Stomach (tissue), 8 donors: ENCODE measurements at regions not wholly inside any gene's neighbourhood (a gene's known extent, or its start where the extent isn't known, plus 50 kb on each side); places are given as distances from the start of the nearest gene placed in this dataset.

ENCODE experiments used
- DNase-seq, 2 donors: peaks; one replicate each; pipeline versions ENCODE4 v3.0.0 to v3.0.0-alpha.2; 2013 to 2019
- H3K27ac ChIP-seq, 5 donors: fragments of 200-600 bp in 4 of 5; sonication (generic) in 4 of 5; one replicate each; pipeline ENCODE4 v1.5.1; 2013 to 2019; ENCODE audit warnings: mild to moderate bottlenecking in 1 of 5, moderate library complexity in 1 of 5
- H3K27me3 ChIP-seq, 3 donors: fragments of 200-600 bp; sonication (generic); one replicate each; pipeline ENCODE4 v1.5.1; 2017 to 2019; ENCODE audit warnings: mixed run types in 1 of 3
- H3K36me3 ChIP-seq, 4 donors: fragments of 200-600 bp; sonication (generic); 1 replicate in 3 of 4; 2 replicates in 1 of 4; pipeline ENCODE4 v1.5.1; 2016 to 2019
- H3K4me1 ChIP-seq, 4 donors: fragments of 200-600 bp; sonication (generic); one replicate each; pipeline ENCODE4 v1.5.1; 2016 to 2019
- H3K4me3 ChIP-seq, 4 donors: fragments of 200-600 bp; sonication (generic) in 3 of 4; one replicate each; pipeline ENCODE4 v1.5.1; 2016 to 2019; ENCODE audit warnings: mild to moderate bottlenecking in 1 of 4
- H3K9me3 ChIP-seq, 4 donors: fragments of 200-600 bp; sonication (generic); one replicate each; pipeline ENCODE4 v1.5.1; 2016 to 2019
- EP300 ChIP-seq: sonication (generic); formaldehyde crosslinking; IDR thresholded peaks from one replicate; pipeline ENCODE4 v1.6.1; 2017; ENCODE audit warnings: antibody characterized with exemption
- POLR2A ChIP-seq, 4 donors: fragments of 450-650 bp; IDR thresholded peaks; one replicate each; pipeline ENCODE4 v1.6.1; 2016; ENCODE audit warnings: antibody characterized with exemption in 4 of 4, control low read depth in 2 of 4, mild to moderate bottlenecking in 1 of 4, moderate library complexity in 1 of 4
- POLR2AphosphoS5 ChIP-seq, 3 donors: sonication (generic); formaldehyde crosslinking; IDR thresholded peaks; one replicate each; pipeline ENCODE4 v1.6.1; 2016; ENCODE audit warnings: antibody characterized with exemption in 3 of 3
- WGBS, 5 donors: extraction: QIAGEN DNeasy Blood & Tissue Kit in 3 of 5; methylation state at CpG; one replicate each; pipeline versions ENCODE4 v1.1.5 to v1.1.7; 2013 to 2018; 5-methylcytosine and 5-hydroxymethylcytosine counted together
- intact Hi-C: fragments of 100-400 bp; cut with DNase I; formaldehyde crosslinking; loops from one replicate; pipeline ENCODE4 v1.15.1; 2023; ENCODE audit warnings: low total_unique reads
- TF ChIP-seq, protein P1 (sequence below), 7 experiments: fragments of 450-650 bp in 4 of 7; fragments of 200-600 bp in 3 of 7; sonication (generic) in 3 of 7; IDR thresholded peaks; one replicate each; pipeline ENCODE4 v1.5.1; 2016 to 2019; ENCODE audit warnings: antibody characterized with exemption in 7 of 7, control low read depth in 2 of 7, mild to moderate bottlenecking in 1 of 7
- donor health status: healthy with polysubstance abuse.
- donor health status: Bipolar disorder and iron deficiency.
- donor health status: healthy.

- Histone ChIP-seq H3K27me3 (no peaks in the 10 kb centered on the region), H3K27ac (no peak overlapping the region), H3K4me3 (no peak overlapping the region), H3K36me3 (no peaks in the 10 kb centered on the region), H3K4me1 (no peaks in the 10 kb centered on the region), H3K9me3 (peaks cover 0 to 5% (median 0%) of the 10 kb centered on the region in 4 donors)
- peak in 1 of 2 donors; percentile 18 for DNase-seq
- TF ChIP-seq POLR2AphosphoS5 (IDR thresholded peaks at IDR 0.05) (no peak), POLR2A (IDR thresholded peaks at IDR 0.05) (no peak), EP300 (no peak)
- TF ChIP-seq, protein P1, sequence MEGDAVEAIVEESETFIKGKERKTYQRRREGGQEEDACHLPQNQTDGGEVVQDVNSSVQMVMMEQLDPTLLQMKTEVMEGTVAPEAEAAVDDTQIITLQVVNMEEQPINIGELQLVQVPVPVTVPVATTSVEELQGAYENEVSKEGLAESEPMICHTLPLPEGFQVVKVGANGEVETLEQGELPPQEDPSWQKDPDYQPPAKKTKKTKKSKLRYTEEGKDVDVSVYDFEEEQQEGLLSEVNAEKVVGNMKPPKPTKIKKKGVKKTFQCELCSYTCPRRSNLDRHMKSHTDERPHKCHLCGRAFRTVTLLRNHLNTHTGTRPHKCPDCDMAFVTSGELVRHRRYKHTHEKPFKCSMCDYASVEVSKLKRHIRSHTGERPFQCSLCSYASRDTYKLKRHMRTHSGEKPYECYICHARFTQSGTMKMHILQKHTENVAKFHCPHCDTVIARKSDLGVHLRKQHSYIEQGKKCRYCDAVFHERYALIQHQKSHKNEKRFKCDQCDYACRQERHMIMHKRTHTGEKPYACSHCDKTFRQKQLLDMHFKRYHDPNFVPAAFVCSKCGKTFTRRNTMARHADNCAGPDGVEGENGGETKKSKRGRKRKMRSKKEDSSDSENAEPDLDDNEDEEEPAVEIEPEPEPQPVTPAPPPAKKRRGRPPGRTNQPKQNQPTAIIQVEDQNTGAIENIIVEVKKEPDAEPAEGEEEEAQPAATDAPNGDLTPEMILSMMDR (IDR thresholded peaks at IDR 0.05): no peak
- intact Hi-C loops: no loop called here
- WGBS, 5 donors: 61 to 73% (median 65%) methylated on average over 1 of the region's 1 CpG
Measured at GRCh38 chr2:106705877-106706276, 180.1 kb downstream of the ST6GAL2 start.

DNA sequence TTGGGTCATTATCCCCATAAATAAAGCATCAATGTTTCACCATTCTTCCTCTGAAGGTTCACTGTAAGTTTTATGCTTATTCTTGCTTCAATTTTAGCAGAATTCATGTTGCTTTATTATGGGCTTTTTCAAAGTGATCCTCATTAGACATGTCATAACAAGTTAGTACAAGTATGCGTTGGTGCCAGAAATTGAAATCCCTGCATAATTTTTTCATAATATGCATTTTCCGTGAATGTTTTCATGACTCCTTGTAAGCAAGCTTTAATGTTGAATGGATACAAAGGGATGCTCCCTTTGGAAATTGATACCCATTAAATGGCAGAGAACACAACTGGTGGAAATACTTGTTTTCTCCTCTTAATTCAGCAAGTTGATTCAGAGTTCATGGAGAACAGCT is 179.7 kb downstream of the ST6GAL2 start:
- no peaks in the 10 kb centered on the region for H3K36me3 ChIP-seq
- no peak for DNase-seq
- H3K27me3 ChIP-seq: no peaks in the 10 kb centered on the region
- no peaks in the 10 kb centered on the region for H3K4me1 ChIP-seq
- H3K4me3 ChIP-seq: no peak overlapping the region
- 75 to 89% (median 83%) methylated on average over 2 of the region's 2 CpGs for WGBS, 5 donors
- peaks cover 0 to 6% (median under 1%) of the 10 kb centered on the region in 4 donors for H3K9me3 ChIP-seq
- no peak for TF ChIP-seq EP300
- TF ChIP-seq, protein P1 (IDR thresholded peaks at IDR 0.05): no peak
- no peak for TF ChIP-seq POLR2AphosphoS5 (IDR thresholded peaks at IDR 0.05)
- TF ChIP-seq POLR2A (IDR thresholded peaks at IDR 0.05): no peak
- intact Hi-C loops: no loop called here
- no peak overlapping the region for H3K27ac ChIP-seq

DNA sequence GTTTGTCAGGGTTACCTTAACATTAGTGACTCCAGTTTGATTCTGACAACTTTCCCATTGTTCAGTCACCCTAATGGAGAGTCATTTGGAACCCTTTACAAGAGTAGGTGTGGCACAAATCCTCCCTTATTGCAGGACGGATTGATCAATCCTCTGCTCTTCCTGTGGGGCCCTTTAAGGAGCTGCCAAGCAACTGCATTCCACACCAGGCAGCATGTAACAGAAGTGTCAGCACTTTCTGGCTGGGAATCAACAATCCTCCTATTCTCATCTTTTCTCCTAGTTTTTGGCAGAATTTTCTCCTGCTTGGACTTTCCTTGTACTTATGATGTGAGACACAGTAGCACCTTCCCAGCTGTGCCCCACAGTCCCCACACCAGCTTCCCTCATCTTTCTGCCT is 177.8 kb downstream of the ST6GAL2 start:
- 5 to 31% (median 17%) methylated on average over 1 of the region's 1 CpG for WGBS, 5 donors
- Histone ChIP-seq H3K27ac (no peak overlapping the region), H3K9me3 (peaks cover 0 to 23% (median 10%) of the 10 kb centered on the region in 4 donors), H3K4me1 (no peaks in the 10 kb centered on the region), H3K4me3 (no peak overlapping the region), H3K36me3 (no peaks in the 10 kb centered on the region), H3K27me3 (no peaks in the 10 kb centered on the region)
- TF ChIP-seq EP300 (no peak), POLR2AphosphoS5 (IDR thresholded peaks at IDR 0.05) (no peak), POLR2A (IDR thresholded peaks at IDR 0.05) (no peak)
- TF ChIP-seq, protein P1 (IDR thresholded peaks at IDR 0.05): no peak
- intact Hi-C loops: no loop called here
- no peak for DNase-seq

DNA sequence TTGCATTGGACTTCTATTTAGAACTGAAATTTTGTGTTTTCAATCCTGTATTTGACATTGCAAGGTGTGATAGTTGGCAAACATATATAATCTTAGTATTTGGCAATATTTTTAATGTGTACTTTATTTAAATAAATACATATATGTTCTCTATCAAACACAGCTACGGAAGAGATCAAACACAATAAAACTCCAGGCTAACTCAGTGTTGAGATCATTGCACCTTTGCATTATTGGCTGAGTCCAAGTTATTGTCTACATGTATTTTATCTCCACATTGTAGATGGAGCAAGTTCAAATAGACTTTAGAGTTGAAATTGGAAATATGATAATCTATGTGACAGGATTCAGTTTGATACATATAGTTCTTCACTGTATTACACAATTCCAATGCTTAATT is 176.7 kb downstream of the ST6GAL2 start:
- WGBS, 5 donors: 20 to 67% (median 58%) methylated on average over 1 of the region's 1 CpG
- no peaks in the 10 kb centered on the region for H3K4me1 ChIP-seq

DNA sequence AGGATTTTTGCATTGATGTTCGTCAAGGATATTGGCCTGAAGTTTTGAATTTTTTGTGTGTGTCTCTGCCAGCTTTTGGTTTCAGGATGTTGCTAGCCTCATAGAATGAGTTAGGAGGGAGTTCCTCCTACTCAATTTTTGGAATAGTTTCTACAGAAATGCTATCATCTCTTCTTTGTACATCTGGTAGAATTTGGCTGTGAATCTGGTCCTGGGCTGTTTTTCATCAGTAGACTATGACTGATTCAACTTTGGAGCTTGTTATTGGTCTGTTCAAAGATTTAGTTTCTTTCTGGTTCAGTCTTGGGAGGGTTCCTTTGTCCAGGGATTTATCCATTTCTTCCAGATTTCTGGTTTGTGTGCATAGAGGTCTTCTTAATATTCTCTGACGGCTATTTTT is 166.7 kb downstream of the ST6GAL2 start:
- WGBS, 5 donors: 72 to 89% (median 78%) methylated on average over 2 of the region's 2 CpGs
- Histone ChIP-seq H3K9me3 (peaks cover 6 to 28% (median 12%) of the 10 kb centered on the region in 4 donors), H3K36me3 (no peaks in the 10 kb centered on the region), H3K4me3 (no peak overlapping the region), H3K27me3 (no peaks in the 10 kb centered on the region), H3K4me1 (no peaks in the 10 kb centered on the region), H3K27ac (no peak overlapping the region)
- no peak for DNase-seq
- intact Hi-C loops: no loop called here
- TF ChIP-seq POLR2A (IDR thresholded peaks at IDR 0.05) (no peak), EP300 (no peak), POLR2AphosphoS5 (IDR thresholded peaks at IDR 0.05) (no peak)
- TF ChIP-seq, protein P1 (IDR thresholded peaks at IDR 0.05): no peak

More for the DNA sequence above, 176.7 kb downstream of the ST6GAL2 start:
- DNase-seq: no peak
- Histone ChIP-seq H3K9me3 (peaks cover 0 to 23% (median 12%) of the 10 kb centered on the region in 4 donors), H3K27ac (no peak overlapping the region), H3K36me3 (no peaks in the 10 kb centered on the region), H3K27me3 (no peaks in the 10 kb centered on the region), H3K4me3 (no peak overlapping the region)
- intact Hi-C loops: no loop called here
- TF ChIP-seq POLR2AphosphoS5 (IDR thresholded peaks at IDR 0.05): no peak
